ENCODE measurements at regions not wholly inside any gene's neighbourhood (a gene's known extent, or its start where the extent isn't known, plus 50 kb on each side); places are given as distances from the start of the nearest gene placed in this dataset.

- no peak for DNase-seq
Measured at GRCh38 chr10:42952931-42953683, 123.8 kb upstream of the RET start.

- DNase-seq = no peak
Measured at GRCh38 chr10:42953684-42954674, 122.9 kb upstream of the RET start.

GRCh38 chr10:42954766-42955492 lies 121.9 kb upstream of the RET start:
- DNase-seq = no peak

DNA sequence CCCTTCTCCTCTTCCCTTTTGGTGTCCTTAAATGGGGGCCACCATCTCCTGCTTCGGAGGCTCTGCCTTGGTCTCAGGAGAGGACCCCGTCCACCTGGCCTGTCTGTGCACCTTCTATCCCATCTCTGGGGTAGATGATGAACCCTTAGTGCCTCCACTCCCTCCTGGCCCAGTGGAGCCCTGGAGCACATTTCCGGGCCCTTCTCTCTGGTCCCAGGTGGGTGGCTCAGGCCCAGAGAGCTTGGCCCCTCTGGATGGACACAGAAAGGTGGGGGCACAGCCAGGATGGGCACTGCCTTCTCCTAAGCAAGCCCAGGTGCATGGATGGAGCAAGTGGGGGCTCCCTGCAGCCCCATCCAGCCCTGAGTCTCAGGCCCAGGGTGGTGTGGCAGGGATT lies 121.4 kb upstream of the RET start:
- no peak for DNase-seq

GRCh38 chr10:42956045-42956444 lies 120.8 kb upstream of the RET start:
- DNase-seq = no peak

- DNase-seq = no peak
Measured at GRCh38 chr10:42958142-42958868, 118.6 kb upstream of the RET start.

GRCh38 chr10:42959833-42960232 lies 117.0 kb upstream of the RET start:
- no peak for DNase-seq

DNA sequence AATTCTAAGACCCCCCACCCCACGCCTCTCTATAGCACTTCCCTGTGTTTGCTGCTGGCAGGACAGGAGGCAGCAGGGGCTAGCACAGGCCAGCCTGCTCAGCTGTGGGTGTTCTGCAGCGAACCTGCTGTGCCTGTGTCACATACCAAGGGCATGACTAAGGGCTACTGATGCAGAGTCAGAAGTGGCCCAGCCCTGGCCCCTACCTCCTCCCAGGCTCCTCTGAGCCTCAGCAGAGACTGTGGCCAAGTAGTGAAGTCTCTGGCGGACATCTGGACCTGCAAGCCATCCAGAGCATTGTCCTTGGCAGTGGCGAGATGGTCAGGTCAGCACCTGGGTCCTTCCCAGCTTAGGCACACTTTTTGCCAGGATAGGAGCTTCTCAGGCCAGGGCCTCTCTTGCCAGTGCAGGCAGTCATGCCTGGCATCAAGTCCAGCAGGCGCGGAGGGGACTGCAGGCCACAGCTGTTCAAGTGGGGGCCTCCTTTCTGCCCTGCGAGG lies 116.3 kb upstream of the RET start:
- no peak for DNase-seq

GRCh38 chr10:42960991-42961795 lies 115.7 kb upstream of the RET start:
- DNase-seq = no peak

- DNase-seq = no peak
Measured at GRCh38 chr10:42961796-42962109, 115.1 kb upstream of the RET start.

GRCh38 chr10:42962110-42962901 lies 114.6 kb upstream of the RET start:
- DNase-seq = no peak

DNA sequence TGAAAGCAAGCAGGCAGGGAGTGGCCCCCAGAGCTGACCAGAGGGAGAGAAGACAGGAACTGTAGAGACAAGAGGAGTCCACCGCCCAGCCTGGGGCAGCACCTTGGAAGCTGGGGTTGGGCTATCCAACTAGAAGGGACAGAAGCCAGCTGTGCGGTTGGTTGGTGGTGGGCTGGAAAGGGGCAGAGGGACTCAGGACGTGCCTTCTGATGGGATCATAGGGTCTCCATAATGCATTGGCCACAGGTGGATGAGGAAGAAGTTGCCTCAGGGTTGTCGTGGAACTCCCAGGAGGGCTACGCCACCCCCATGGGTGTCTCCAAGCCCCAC lies 114.0 kb upstream of the RET start:
- no peak for DNase-seq

DNA sequence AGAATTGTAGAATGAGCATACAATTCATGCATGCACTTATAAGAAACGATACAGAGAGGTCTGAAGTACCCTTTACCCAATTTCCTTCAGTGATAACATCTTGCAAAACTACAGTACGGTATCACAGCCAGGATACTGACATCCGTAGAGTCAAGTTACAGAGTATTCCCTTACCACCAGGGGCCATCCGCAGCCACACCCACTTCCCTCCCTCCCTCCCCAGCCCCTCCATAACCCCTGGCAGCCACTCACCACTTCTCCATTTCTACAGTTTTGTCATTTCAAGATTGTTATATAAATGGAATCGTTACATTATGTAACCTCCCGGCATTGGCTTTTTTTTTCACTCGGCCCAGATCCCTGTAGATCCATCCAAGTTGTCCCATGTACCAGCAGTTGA lies 113.6 kb upstream of the RET start:
- peak; percentile 59 for DNase-seq

DNA sequence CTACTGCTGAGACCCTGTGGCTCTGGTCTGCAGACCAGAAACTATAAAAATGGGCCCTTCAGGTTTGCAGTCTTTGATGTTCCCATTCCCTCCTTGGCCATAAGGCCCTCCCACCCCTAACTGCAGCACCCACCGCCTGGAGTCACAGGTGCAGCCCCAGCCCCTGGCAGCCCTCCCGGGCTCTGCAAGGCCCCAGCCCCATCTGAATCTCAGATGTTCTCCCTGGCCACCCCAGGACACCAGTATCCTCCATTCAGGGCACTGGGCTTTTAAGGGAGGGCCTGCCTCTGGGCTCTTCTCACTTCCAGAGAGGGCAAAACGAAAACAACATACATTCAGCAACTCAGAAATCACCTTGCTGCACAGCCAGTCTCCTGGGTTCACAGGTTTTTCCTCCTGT lies 107.7 kb upstream of the RET start:
- no peak for DNase-seq

DNA sequence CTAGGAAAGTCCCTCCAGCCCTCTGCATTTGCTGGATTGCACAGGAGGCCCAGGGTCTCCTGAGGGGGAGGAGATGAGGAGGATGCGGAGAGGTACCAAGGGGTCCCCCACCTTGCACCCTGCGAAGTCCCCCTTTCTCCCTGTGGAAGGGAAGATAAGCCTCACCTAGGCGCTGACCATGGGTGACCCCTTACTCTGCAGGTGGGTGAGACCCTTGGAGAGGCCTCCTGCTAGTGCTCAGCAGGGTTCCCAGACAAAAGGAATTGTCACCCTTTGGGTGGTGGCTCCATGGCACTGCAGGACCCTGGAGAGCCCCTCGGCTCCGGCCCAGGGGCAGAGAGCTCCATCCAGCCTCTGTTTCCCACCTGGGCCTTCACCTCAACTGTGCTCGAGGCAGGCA lies 107.0 kb upstream of the RET start:
- DNase-seq = no peak

- no peak for DNase-seq
Measured at GRCh38 chr10:42970451-42971250, 106.2 kb upstream of the RET start.

GRCh38 chr10:42971251-42971599 lies 105.6 kb upstream of the RET start:
- no peak for DNase-seq

- peak; percentile 36 for DNase-seq
Measured at GRCh38 chr10:42972946-42973345, 103.9 kb upstream of the RET start.

DNA sequence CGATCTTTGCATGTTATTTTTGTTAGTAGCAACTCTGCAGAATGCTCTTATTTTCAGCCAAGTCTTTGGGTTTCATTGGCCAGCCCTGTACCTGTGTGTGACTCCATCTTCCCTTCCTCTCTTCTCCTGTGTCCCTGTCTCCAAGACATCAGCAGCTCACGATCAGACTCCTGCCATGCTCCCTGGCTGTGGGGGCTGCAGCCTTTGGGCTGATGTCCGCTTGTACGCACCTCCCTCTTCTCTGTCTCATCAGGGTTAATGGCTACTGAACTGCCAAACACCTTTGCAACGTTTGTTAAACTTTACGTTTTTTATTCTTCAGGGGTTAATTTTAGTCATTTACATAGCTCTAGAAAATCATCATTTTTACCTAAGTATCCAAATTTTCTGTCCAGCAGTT lies 103.5 kb upstream of the RET start:
- no peak for DNase-seq

Data from inflammatory macrophage treated with lipopolysaccharide for 4 hours (primary cell).